ENCODE measurements at regions not wholly inside any gene's neighbourhood (a gene's known extent, or its start where the extent isn't known, plus 50 kb on each side); places are given as distances from the start of the nearest gene placed in this dataset.

GRCh38 chr3:159631226-159631625 lies 357.4 kb upstream of the IL12A start:
- DNase-seq = no peak

- no peak for DNase-seq
Observed at GRCh38 chr3:159632128-159632527, 356.5 kb upstream of the IL12A start.

DNA sequence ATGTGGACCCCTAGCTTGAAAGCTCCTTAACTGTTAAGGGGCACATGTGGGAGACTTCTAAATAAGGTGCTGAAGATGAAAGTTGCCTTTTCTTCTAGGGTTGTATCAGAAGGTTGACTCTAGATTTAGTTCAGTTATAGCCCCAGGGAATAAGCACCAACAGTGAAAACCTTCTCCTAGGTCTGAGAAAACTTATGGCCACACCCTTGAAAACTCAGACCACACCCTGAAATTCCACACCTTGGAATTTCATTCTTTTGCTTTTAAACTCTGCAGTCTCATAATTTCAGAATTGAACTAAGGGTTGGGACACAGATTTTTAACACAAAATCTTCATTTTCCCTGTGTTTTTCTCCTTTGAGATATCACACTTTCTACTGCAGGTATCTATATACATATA lies 355.8 kb upstream of the IL12A start:
- no peak for DNase-seq

DNA sequence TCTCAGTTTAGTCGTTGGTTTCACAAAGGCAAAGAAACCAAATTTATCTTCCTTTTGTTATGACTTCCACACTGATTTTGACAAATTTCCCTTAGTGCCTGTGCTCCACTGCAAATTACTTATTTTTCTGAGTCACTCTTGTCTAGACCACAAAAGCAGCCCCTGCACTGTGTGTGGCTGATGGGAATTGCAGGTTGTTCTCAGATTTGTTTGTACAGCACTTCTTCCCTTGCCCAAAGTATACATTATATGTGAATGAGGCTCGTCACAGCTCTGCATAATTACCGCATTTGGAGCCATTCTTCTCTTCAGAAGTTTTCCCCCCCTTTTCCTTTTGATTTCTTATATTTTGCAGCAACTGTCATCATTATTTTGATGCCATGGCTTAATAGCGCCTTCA lies 354.2 kb upstream of the IL12A start:
- DNase-seq = no peak

- DNase-seq = no peak
Observed at GRCh38 chr3:159635047-159635641, 353.5 kb upstream of the IL12A start.

DNA sequence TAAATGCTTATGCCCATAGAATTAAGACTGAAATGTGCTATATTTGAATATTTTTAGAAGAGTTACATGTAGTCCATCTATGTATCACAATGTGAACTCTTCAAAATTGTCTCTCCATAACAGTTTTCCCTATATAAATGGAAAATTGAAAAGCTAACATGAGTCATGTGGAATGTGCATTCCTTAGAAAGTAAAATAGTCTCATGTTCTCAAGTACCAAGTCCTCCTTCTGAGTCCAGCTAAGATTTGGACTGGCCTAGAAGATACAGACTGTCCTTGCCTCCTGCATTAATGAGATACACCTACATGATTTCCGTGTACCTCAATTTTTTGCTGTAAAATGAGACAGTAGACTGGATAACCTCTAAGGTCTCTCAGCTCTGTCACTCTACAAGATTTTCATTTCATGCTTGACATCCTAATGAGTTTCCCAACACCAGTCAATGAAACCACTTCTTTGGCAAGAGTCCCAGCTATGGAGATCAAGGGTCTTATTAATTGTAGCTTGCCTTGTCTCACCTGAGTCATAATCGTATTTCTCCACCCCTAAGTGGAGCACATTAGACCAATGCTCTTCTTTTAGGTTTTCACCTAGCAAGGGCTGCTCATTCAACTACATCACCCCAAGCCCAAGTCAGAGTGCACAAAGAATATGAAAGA lies 350.6 kb upstream of the IL12A start:
- no peak for DNase-seq

GRCh38 chr3:159640225-159640624 lies 348.4 kb upstream of the IL12A start:
- no peak for DNase-seq

DNA sequence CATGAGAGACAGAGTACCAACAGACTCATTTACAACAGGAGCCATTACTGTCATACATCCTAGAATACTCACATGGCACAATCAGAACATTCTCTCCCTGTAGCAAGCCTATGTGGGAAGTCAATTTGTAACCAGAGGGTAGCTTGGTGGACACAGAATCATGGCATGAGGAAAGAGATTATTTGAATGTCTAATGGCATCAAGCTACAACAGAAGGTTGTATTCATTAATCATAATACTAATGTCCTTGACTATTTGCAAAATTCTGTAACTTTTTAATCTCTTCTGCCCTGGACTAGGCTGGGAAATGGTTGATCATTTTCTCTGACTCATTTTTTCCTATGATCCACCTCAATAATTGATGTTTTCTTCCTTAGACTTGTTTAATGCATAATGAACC lies 345.2 kb upstream of the IL12A start:
- no peak for DNase-seq

DNA sequence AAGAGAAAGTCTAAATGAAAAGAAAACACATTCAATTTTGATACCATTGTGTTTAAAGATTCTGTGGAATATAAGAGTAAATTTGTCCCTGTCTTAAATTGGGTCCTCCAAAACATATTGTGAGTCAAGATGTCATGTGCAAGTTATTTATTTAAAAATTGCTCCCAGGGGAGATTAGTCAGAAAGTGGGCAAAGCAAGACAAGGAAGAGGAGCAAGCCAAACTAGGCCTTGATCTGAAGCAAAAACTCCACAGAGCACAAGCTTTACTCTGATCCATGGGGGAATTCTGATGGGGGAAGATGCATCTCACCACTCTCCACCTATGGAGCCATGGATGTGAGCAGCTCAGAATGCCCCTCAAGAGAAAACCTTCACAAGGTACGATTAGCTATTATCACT lies 342.8 kb upstream of the IL12A start:
- no peak for DNase-seq

DNA sequence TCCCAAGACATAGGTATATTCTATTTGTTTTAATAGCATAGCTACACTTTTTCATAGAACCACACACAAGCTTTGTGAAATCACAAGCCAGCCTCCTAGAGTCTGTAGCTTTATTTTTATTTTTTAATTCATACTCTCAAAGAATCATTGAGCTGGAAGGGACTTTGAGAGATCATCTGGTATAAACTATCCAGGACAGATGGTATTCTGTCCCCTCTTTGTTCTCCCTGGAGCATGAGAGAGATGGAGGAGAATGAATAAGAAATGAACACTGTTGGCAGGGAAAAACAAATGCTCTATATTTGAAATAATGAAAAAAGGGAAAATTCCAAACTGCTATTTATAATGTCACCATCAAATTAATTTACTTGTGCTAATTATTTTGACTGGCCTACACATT lies 338.7 kb upstream of the IL12A start:
- DNase-seq = no peak

DNA sequence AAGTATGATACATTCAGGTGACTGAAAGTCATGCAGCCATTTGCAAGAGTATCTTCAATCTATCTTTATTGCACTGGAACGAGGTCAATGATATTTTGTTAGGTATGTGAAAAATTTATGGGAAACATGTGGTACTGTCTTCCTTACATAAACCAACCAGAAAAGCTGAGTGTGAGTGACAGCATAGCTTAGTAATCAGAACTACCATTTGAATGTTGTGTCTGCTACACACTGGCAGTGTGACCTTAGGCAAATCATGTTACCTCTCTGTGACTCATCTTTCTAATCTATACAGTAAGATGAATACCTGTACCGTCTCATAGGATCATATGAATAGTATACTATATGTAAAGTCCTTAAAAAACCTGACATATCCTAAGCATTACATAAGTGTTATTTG lies 337.9 kb upstream of the IL12A start:
- DNase-seq = no peak

GRCh38 chr3:159652452-159652851 lies 336.2 kb upstream of the IL12A start:
- no peak for DNase-seq

DNA sequence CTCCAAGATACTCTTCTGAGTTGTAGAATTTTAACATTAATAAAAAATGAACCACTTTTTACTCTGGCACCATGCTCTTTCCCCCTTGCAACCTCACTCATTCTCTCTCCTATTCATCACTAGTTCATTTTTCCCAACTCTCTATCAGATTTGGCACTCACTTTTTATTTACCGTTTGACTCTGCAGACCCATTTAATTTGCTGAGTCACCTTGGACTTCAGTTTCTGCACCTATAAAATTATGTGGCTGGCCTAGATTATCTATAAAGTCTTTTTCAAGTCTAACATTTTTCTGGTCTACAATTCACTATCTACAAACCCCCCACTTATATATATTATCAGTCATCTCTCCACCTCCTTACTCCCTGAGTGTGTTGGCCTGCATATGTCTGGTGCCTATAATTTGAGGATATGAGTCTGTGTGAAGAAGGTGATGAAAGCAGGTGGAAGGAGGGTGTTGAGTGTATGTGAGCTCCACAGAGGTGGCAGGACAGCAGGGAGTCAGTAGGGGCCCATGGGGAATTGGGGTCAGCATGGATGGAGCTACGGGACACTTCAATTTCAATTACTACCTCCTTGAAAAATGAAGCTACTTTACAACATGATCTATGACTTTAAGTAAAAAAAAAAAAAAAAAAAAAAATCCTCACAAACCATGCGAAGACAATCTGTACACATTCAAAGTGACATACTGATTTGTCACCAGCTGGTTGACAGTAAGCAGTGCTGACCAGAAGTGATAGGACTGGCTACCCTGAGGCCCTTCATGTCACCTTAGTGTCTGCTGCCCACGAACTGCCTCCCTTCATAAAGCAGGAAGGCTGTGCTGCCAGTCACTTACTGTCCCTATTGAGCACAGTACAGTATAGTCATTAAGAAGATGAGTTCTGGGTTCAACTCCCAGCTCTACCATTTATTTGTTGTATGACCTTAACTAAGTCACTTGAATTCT lies 334.2 kb upstream of the IL12A start:
- no peak for DNase-seq

GRCh38 chr3:159655202-159655601 lies 333.4 kb upstream of the IL12A start:
- no peak for DNase-seq

DNA sequence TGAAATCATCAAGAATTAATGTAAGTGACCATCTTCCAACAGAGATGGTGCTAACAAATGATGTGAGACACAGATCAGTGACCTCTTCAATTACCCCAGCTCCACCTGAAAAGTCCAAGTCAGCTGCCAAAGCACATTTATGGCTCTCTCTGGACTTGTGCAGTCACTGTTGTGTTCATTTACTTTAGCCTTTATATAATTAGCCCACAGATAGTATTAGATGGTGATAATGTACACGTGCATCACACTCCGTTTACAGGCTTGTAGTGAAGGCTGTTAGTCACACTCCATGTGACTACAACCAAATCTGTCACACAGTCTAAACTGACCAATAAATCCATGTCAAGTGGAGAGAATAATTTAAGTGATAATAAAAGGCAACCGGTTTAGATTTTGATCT lies 331.5 kb upstream of the IL12A start:
- DNase-seq = no peak

DNA sequence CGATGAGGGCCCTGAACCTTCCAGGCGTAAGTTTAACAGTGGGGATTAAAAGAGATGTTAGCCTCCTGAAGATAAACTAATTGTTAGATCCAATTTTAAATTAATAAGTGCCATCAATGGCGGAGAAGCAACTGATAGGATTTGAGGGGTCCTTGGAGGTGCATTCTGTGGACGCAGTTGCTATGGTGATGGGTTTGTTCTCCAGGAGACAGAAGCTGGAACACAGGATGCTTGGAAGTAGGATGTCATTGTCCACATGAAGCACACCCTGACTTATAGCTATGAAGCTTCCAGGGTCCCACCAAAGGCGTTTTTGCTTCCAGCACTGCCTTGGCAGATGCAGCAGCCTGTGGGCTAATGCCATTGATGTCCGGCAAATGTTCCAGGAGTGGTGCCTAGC lies 331.0 kb upstream of the IL12A start:
- no peak for DNase-seq

- no peak for DNase-seq
Observed at GRCh38 chr3:159660326-159660725, 328.3 kb upstream of the IL12A start.

DNA sequence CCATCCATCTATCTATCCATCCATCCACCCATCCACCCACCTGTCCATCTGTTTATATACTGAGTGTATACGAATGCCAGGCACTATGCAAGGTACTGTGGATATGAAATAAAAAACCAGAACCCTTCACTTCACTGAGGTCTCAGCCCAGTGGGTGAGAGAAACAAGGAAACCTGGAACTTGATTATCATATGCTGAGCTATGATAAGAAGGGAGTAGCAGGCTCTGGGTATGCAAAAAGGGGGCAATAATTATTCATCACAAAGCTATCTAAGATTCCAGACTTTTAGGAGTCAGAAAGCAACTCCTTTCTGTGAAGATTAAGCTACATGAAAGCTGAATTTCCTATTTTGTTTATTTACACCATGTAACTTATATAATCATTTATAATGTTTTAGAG lies 327.7 kb upstream of the IL12A start:
- no peak for DNase-seq

GRCh38 chr3:159662549-159662948 lies 326.1 kb upstream of the IL12A start:
- no peak for DNase-seq

DNA sequence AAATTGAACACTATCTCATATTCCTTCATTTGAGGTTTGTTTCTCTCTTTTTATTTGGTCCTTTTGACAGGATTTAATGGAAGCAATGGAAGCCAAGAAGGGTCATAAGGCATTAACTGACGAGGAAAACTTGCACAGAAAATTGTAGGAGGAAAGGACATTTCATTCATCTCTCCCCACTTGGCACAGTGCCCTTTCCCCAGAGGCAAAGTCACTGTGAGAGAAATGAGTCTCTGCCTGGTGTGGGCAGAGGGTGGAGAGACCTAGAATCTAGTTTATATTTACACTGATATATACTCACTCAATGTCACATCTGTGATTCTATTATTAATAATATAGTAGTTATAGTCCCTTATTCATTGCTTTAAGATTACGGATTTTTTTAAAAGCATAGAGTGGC lies 324.6 kb upstream of the IL12A start:
- DNase-seq = no peak

- no peak for DNase-seq
Observed at GRCh38 chr3:159664653-159665052, 324.0 kb upstream of the IL12A start.

- no peak for DNase-seq
Observed at GRCh38 chr3:159667261-159667660, 321.4 kb upstream of the IL12A start.

- no peak for DNase-seq
Observed at GRCh38 chr3:159668461-159668860, 320.2 kb upstream of the IL12A start.

- DNase-seq = no peak
Observed at GRCh38 chr3:159668990-159669476, 319.6 kb upstream of the IL12A start.
